HG02938 (cell line): ENCODE measurements at regions not wholly inside any gene's neighbourhood (a gene's known extent, or its start where the extent isn't known, plus 50 kb on each side); places are given as distances from the start of the nearest gene placed in this dataset.

Experiments
- ATAC-seq: cut with Tn5 transposase; IDR thresholded peaks from one replicate; pipeline ENCODE4 v1.9.1; 2021; ENCODE audit warnings: mild to moderate bottlenecking, moderate library complexity; ENCODE audit not compliant: unreplicated experiment

DNA sequence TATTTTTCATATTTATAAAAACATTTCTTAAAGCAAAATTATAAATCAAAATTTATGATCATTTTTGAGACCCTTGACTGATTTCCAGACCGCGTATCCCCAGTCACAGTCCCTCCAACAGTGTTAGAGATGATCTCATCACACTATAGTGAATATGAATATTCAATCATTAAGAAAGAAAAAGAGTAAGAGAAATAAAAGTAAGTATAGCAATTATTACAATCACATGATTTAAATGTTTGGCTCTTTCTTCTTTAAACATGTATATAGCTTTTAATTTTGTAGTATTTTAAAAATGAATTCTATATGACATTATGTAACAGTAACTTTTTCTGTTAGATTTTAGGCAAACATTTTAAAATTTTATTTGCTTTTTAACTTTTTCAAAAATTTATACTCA lies 438.3 kb downstream of the RFPL4B start:
- ATAC-seq, result no peak

DNA sequence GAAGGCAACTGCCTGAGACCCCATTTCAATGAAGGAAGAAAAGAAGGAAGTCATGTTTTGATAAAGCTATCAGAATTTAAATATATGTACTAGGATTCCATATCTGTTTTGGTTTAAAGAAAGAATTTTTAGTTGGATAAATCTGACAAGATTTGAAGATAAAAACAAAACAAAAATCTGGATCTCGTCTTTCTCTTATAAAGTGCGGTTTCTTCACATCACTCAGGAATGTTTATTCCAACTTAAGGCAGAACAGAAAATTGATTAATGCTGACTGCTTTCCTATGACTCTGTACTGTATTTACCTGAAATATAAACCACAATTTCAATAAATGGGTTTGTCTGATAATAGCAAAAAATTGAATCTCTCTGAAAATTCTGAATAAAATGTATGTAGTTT lies 439.7 kb downstream of the RFPL4B start:
- no peak for ATAC-seq

DNA sequence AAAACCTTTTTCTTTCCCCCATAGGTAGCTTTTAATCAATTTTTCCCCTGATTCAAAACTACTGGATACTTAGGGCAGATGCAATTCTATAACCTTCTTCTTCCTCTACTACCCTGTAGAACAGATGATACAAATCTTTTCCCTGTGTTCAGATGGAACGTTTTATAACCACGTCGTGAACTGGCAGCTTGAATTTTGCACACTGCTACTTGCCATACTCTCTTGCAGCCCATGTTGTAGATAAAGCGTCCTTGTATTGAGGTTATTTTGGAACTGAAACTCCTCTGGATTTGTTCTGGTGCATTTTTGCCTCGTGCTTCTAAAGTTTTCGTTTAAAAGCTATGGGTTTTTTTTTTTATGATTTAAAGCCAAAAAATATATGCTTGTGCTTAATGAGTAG lies 440.2 kb downstream of the RFPL4B start:
- ATAC-seq, result no peak

DNA sequence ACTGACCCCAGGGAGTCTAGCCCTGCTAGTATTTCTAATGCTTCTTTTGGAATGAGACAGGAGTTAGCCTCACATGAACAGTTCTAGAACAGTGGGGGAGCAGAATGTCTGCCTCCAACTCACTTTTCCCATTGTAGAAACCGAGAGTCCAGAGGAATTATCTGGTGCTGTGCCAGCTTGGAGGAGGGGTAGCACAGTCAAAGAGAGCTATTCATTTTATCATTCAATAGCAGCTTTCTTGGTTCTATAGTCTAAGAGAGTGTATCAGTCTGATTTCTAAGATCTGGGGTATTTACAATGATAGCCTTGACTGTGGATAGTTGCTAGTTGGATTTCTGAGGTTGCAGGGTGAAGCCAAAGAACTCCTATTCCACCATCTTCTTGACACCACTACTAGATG lies 448.2 kb downstream of the RFPL4B start:
- no peak for ATAC-seq

DNA sequence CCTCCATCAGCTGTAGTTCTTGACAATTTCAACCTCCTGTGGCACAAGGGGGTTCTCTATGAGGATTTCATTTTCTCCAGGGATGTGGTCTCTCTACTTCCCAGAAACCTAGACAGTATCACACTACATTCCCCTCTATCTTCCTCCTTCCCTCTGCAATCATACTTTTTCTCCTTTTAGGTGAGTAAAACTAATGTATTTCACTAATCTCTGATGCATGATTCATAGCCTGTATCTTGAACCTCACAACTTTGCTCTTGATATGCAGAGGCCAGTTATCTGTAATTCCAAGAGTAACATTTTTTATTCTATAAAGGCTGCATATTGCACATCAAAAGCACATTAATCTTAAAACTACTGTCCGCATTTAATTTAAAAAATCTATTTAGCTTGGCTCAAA lies 449.6 kb downstream of the RFPL4B start:
- no peak for ATAC-seq

DNA sequence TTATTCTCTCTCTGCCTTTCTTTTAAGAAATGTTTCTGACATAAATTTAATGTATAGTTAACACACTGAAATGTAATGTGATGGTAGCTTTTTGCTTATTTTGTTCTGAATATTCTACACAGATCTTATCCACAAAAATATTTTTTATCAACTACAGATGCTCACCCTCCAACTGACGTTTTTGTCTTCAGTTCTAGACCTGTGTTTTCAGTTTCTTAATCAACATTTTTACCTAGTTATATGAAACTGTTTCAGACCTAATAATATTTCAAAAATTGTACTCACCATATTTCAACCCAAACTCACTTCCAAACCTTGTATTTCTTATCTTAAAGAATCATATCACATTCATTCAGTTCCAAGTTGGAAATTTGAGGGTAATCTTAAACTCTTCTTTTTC lies 452.8 kb downstream of the RFPL4B start:
- no peak for ATAC-seq

DNA sequence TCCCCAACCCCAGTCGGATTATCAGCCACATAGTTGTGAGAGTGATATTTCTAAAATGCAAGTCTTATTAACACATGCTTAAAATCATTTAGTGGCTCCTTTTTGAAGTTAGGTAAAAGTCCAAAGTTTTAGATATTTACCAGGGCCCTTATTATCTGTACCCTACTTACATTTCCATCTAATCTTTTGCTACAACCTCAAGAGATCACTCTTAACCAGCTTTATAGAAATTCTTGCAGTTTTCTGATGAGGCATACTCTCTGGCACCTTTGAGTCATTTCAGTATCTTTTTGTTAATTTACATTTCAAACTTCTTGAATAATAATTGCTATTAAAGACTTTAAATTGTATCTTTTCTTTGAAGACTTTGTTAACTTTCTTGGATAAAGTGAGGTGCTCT lies 453.3 kb downstream of the RFPL4B start:
- ATAC-seq, result no peak

DNA sequence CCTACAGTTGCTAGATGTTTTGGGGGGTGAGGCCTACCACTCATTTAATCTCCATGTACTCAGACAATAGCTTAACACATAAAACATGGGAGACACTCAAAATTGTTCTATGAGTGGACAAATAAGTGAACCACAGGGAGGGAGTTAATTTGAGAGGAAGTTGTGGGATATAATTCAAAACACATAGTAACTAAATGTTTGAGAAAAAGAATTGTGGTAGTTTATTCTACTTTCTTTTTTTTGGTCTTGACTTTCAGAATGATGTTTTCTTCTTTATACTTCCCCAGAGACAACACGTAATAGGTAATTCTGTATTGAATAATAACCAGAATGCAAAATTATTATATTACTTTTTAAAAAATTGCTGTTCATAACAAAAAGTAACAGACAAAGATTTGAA lies 453.8 kb downstream of the RFPL4B start:
- no peak for ATAC-seq

DNA sequence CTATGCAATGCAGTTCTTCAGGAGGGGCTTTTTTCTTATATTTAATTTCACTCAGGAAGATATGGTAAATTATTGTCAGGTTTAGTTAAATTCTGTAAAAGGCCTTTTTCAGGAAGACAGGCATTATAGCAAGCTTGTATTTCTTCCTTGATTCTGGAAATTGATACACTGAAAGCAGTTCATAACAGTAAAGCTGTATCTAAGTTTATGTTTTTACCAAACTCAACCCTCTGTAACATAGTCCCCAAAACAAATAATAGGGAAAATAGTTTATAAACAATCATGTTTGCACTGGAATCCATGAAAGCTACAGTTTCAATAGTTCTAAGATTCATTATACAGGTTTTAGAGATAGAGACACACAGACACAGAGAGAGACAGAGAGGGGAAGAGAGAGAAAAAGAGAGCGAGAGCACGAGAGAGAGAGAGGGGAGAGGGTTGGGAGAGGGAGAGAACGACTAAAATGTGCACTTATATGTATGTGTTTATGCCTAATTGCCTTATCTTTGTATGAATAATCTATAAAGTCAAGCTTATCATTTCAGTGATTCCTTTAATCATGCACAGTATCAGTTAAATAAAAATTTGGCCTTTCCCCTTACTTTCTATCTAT lies 454.4 kb downstream of the RFPL4B start:
- no peak for ATAC-seq

DNA sequence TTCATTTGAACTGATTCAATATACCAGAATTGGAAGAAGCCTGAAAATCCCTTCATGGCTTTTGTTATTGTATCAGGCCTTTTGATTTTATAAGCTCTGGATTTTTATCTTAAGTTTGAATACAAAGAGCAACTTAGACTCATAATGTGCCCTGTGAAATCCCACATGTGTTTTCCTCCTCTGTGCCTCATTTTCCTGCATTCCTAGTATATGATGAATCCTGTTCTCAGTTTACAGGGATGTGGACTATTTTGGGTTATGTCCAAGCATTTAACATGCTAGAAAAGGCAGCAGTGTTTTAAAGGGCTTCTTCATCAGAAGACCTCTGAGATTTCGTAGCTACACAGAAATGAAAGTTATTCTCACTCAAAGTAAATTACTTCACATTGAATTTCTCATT lies 455.0 kb downstream of the RFPL4B start:
- ATAC-seq, result no peak

DNA sequence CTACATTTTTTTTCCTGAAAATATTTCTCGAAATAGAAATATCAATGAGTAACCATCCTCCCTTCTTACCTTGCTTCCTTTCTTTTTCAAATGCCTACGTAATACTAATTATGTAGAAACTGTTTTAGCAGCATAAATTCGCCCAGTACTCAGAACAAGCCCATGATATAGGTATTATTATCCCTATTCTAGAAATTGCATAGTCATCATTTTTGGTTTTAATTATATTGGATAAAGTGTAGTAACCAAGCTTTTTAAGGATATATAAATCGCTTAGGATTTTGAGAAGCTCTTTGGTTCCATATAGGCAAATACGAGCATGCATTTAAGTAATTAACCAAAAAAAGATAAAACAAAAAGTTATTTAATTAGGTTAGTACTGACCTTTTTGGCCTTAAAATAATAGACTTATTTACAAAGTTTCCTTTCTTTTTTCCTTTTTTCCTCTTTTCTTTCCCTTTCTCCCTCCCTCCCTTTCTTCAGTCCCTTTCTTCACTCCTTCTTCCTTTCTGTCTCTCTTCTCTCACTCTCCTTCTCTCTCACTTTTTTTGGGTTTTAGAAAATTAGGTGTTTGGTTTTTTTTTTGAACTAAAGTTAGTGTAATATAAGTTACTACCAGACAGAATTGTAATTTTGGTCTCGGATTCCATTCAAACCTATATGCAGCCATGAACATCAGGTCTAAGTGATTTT lies 457.7 kb downstream of the RFPL4B start:
- no peak for ATAC-seq

DNA sequence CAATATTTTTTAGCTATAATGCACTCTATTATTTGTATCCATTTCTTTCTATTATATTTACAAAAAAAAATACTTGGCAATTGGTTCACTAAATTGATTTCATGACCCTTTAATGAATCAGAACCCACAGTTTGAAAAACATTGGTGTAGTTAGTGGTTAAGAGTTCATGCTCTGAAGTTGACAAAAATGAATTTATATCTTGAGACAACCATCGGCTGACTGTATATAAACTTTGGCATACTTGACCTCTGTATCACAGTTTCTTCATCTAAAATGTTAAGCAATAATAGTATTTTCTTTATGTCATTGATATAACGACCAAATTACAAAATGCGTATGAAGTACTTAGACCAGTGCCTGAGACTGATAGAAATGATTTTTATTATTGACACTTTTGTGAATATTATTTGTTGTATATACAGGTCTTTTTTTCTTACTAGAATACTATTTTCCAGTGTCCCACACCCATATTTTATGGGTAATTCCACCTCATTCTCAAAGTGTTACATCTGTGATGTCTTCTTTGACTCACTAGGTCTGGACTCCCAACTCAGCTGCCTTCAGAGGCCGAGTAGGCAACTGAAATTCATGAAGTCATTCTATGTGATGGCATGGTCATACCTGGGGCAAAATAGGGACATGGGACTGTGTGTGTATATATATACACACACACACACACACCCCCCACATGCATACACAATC lies 459.2 kb downstream of the RFPL4B start:
- no peak for ATAC-seq

DNA sequence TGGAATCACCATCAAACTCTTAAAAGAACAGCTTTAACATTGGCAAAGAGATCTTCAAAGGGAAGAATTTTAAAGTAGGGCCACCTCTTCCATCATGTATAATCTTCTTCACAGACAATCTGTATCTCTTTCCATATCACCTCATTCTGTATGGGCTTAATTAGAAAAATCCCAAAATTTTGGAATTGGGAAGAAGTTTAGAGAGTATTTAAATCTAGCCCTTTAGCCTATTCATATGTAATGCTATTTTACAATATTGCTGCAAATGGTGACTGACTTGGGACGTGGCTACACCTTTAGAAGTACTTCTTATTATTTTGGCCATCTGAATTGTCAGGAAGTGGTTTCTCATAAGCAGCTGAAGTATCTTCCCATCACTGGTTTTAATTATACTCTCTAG lies 474.3 kb downstream of the RFPL4B start:
- ATAC-seq, result no peak

DNA sequence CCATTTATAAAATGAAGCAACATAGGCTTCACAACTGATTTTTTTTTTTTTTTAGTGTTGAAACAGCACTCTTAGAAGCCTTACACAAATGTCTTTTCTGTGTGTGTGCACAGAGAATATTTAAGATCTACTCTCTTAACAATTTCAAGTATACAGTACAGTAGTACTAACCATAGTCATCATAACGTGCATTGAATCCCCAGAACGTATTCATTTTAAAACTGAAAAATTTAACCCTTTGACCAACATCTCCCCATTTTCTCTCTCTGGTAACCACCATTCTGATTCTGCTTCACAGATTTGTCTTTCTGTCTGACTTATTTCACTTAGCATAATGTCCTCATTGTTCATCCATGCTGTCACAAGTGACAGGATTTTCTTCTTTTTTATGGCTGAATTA lies 475.6 kb downstream of the RFPL4B start:
- no peak for ATAC-seq

DNA sequence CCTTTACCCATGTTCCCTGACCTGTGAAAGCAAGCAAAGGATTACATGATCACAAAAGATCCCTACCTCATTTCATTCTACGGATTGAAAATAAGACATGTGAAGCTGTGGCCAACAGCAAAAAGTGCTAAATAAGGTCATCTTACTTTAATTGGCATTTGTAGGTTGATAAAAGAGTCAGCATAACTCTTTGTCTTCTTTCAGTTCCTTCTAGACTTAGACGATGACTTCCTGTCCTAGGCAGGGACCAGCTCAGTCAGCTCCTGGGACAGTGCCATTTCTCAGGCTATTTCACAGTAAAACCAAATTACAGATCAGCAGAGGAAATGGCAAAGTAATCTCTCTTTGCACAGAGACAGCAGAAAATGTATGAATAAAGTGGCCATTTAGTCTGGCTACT lies 480.7 kb downstream of the RFPL4B start:
- ATAC-seq, result peak; percentile 84

DNA sequence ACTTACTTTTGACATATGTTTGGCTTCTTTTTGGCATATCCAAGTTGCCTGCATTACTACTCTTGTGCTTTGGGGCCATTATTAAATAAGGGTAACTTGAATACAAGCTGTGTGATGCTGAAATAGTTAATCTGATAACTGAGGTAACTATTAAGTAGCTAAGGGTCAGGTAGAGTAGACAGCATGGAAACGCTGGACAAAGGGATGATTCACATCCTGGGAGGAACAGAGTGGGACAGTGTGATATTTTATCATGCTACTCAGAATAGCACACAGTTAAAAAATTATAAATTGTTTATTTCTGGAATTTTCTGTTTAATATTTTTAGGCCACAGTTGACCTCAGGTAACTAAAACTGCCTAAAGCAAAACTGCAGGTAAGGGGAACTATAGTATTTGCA lies 483.9 kb downstream of the RFPL4B start:
- no peak for ATAC-seq

DNA sequence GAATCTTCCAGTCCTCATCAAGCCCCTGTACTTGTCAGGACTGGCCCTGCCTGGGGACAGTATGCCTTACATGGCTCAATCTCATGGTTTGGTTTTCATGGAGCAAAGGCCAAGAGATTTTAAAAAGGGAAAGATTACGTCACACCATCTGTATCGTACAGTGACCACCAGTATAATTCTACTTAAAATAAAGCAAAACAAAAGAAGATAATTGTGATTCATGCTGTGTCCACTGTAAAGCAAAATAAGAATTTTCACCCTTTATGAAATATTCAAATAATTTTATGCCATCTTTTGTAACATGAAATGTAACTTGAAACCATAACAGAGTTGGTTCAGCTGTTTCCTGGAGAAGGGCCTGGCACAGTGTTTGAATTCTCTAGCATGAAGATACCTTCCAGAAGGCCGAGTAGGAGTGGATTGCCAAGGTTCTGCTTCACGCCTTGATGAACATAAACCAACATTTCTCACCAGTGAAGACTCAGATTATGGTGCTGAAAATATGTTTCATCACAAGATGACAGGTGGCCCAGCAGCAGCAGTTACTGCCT lies 486.5 kb downstream of the RFPL4B start:
- ATAC-seq, result no peak

DNA sequence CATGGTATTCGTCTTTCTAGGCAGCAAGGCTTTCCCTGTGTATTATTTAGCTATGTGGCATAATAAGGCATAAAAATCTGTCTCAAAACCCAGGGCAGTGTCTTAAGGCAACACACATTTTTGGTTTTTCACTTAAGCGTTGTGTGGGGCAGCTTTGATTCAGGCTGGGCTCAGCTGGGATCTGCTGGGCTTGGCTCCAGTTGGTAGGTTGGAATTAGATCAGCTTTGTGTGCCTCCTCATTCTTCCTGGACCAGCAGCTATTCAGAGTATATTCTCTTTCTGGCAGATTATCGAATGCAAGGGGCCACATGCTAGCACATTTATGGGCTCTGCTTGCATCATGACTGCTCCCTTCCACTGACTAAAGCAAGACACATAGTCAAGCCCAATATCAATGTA lies 487.9 kb downstream of the RFPL4B start:
- ATAC-seq, result no peak

DNA sequence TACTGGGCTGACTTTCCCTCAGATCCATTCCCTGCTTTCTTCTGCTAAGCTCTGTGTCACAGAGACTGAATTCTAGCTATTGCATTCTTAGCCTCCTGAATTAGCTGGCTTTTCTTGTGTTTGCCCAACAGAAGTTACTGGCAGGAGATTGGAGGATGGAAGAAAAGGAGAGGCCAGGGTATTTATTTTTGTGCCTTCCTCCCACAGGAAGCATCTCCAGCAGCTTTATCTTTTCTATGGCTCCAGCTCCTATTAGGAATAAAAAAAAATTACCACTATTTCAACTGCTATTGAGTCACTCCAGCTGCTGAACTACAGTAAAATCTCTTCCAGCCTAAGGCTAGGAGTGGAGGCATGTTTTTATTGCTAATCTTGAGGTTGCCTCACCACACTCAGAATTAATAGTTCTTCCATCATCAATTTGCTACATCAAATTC lies 492.4 kb downstream of the RFPL4B start:
- no peak for ATAC-seq

DNA sequence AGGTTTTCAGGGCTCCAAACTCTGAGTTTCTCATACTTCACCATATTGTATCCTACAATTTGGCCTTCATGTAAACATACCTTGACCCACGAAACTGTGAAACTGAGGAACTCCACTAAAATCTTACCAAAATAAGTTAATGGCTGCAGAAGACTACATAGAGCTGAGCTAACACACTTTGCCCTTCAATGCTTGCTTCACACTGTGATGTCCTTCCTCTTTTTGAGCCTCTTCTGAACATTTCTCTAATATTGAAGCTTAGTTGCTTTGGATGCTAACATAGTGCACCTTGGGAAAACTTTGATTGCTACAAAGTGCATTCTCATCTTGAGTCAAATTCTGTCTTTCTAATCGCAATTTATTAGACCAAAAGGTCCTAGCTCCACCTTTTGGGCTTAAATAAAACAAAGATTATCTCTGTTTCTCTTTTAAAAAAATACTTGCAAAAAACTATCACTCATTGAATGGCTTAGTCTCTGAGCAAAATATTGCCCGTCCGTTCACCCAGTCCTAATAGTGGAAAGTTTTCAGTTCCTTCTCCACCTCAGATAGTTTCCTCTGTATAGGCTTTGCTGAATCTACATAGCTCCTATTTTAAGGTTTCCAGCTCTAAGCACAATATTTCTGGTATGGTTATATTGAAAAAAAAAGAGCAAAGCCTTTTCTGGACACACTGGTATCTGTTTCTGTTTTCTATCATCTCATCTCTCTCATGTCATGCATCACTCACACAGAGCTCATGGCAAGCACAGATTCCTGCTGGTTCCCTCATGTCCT lies 494.6 kb downstream of the RFPL4B start:
- ATAC-seq, result peak; percentile 53

DNA sequence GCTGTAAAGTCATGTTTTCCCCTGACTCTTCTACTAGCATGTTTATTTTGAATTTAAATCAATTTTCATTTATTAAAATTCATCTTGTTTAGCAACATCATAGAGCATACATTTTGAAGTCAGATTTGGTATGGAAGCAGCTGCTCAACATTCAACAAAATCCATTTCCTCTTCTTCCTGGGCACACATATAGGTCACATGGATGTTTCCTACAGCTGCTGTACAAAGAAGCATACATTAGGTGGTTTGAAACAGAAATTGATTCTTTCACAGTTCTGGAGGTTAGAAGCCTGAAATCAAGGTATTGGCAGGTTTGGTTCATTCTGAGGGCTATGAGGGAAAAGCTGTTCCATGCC lies 495.2 kb downstream of the RFPL4B start:
- no peak for ATAC-seq
